Astrocyte (in vitro differentiated cells and primary cell): ENCODE measurements at regions not wholly inside any gene's neighbourhood (a gene's known extent, or its start where the extent isn't known, plus 50 kb on each side); places are given as distances from the start of the nearest gene placed in this dataset.

Experiments used
- DNase-seq: peaks from one replicate; pipeline ENCODE4 v3.0.0-alpha.2; 2010; ENCODE audit warnings: low read depth
- FAIRE-seq: peaks from 2 replicates; lab custom pipeline; 2011; peaks lifted over from hg19 to GRCh38; lab: Jason Lieb, UNC
- H2AFZ ChIP-seq: 2 replicates; pipeline ENCODE4 v1.6.0; 2012; ENCODE audit warnings: low read depth, low read length, inconsistent platforms
- H3K27ac ChIP-seq: 2 replicates; pipeline ENCODE4 v1.5.1; 2011; ENCODE audit warnings: low read depth, low read length, inconsistent platforms
- H3K27me3 ChIP-seq: 2 replicates; pipeline ENCODE4 v1.6.0; 2011; ENCODE audit warnings: low read length, inconsistent platforms; ENCODE audit not compliant: insufficient read depth
- H3K36me3 ChIP-seq: 2 replicates; pipeline ENCODE4 v1.5.1; 2011; ENCODE audit warnings: low read length, inconsistent platforms; ENCODE audit not compliant: insufficient read depth
- H3K4me1 ChIP-seq: 2 replicates; pipeline ENCODE4 v1.5.1; 2011; ENCODE audit warnings: low read length, inconsistent platforms; ENCODE audit not compliant: insufficient read depth
- H3K4me2 ChIP-seq: 2 replicates; pipeline ENCODE4 v1.6.0; 2012; ENCODE audit warnings: low read length, inconsistent platforms
- H3K4me3 ChIP-seq: 2 replicates; pipeline ENCODE4 v1.5.1; 2011; ENCODE audit warnings: low read depth, mild to moderate bottlenecking, low read length, inconsistent platforms; ENCODE audit not compliant: insufficient read depth
- H3K79me2 ChIP-seq: 2 replicates; pipeline ENCODE4 v1.6.0; 2012; ENCODE audit warnings: mild to moderate bottlenecking, low read length, inconsistent platforms; ENCODE audit not compliant: insufficient read depth
- H3K9ac ChIP-seq: 2 replicates; pipeline ENCODE4 v1.6.0; 2012; ENCODE audit warnings: mild to moderate bottlenecking, low read length, inconsistent platforms
- H3K9me3 ChIP-seq: 2 replicates; pipeline ENCODE4 v1.5.1; 2012; ENCODE audit warnings: low read depth, mild to moderate bottlenecking, low read length, inconsistent platforms; ENCODE audit not compliant: insufficient read depth
- H4K20me1 ChIP-seq: 2 replicates; pipeline ENCODE4 v1.6.0; 2012; ENCODE audit warnings: low read length, inconsistent platforms; ENCODE audit not compliant: insufficient read depth
- H3K27ac Mint-ChIP-seq: one replicate; pipeline ENCODE4 v1.8.0; 2021; ENCODE audit warnings: mild to moderate bottlenecking, mixed read lengths; ENCODE audit not compliant: unreplicated experiment
- H3K27me3 Mint-ChIP-seq: one replicate; pipeline ENCODE4 v1.8.0; 2021; ENCODE audit warnings: low read depth, mixed read lengths; ENCODE audit not compliant: unreplicated experiment
- H3K36me3 Mint-ChIP-seq: one replicate; pipeline ENCODE4 v1.8.0; 2021; ENCODE audit warnings: low read depth, mixed read lengths; ENCODE audit not compliant: unreplicated experiment
- H3K4me1 Mint-ChIP-seq: one replicate; pipeline ENCODE4 v1.8.0; 2021; ENCODE audit warnings: low read depth, mixed read lengths; ENCODE audit not compliant: unreplicated experiment
- H3K4me3 Mint-ChIP-seq: one replicate; pipeline ENCODE4 v1.8.0; 2021; ENCODE audit warnings: mild to moderate bottlenecking, moderate library complexity, mixed read lengths; ENCODE audit not compliant: unreplicated experiment
- H3K9me3 Mint-ChIP-seq: one replicate; pipeline ENCODE4 v1.8.0; 2021; ENCODE audit warnings: mild to moderate bottlenecking, mixed read lengths; ENCODE audit not compliant: unreplicated experiment
- CTCF ChIP-seq: IDR thresholded peaks from 2 replicates; pipeline ENCODE4 v1.5.1; 2011; ENCODE audit warnings: low read depth, mild to moderate bottlenecking, inconsistent platforms, low read length, moderate library complexity; ENCODE audit not compliant: insufficient read depth
- EZH2 ChIP-seq: IDR thresholded peaks from 2 replicates; pipeline ENCODE4 v1.6.1; 2012; ENCODE audit warnings: mild to moderate bottlenecking, low read length, inconsistent platforms; ENCODE audit not compliant: insufficient read depth

GRCh38 chr6:119845161-119845560 is 495.6 kb upstream of the MAN1A1 start:
- H2AFZ ChIP-seq = no peak overlapping the region
- no peak overlapping the region for H3K4me3 Mint-ChIP-seq
- FAIRE-seq = no peak

GRCh38 chr6:119844387-119844786 is 494.8 kb upstream of the MAN1A1 start:
- no peaks in the 10 kb centered on the region for H3K9me3 ChIP-seq
- Mint-ChIP-seq H3K27me3 (no peaks in the 10 kb centered on the region), H3K4me1 (no peaks in the 10 kb centered on the region), H3K36me3 (no peaks in the 10 kb centered on the region), H3K9me3 (no peaks in the 10 kb centered on the region), H3K27ac (no peak overlapping the region), H3K4me3 (no peak overlapping the region)
- no peak overlapping the region for H3K27ac ChIP-seq
- H3K4me3 ChIP-seq = no peak overlapping the region
- H3K9ac ChIP-seq = no peak overlapping the region
- no peaks in the 10 kb centered on the region for H3K4me1 ChIP-seq
- no peaks in the 10 kb centered on the region for H3K79me2 ChIP-seq
- no peak overlapping the region for H2AFZ ChIP-seq
- no peaks in the 10 kb centered on the region for H3K36me3 ChIP-seq
- H3K27me3 ChIP-seq = no peaks in the 10 kb centered on the region
- no peak overlapping the region for H3K4me2 ChIP-seq
- DNase-seq (no peak), FAIRE-seq (no peak)
- no peaks in the 10 kb centered on the region for H4K20me1 ChIP-seq
- TF ChIP-seq CTCF (no peak), EZH2 (no peak)

More at GRCh38 chr6:119845161-119845560, 495.6 kb upstream of the MAN1A1 start:
- no peaks in the 10 kb centered on the region for H3K36me3 Mint-ChIP-seq
- H3K4me1 Mint-ChIP-seq = no peaks in the 10 kb centered on the region
- no peak overlapping the region for H3K27ac Mint-ChIP-seq
- H3K9me3 ChIP-seq = no peaks in the 10 kb centered on the region
- H3K4me1 ChIP-seq = no peaks in the 10 kb centered on the region
- H3K27me3 Mint-ChIP-seq = no peaks in the 10 kb centered on the region
- H3K79me2 ChIP-seq = no peaks in the 10 kb centered on the region
- H3K4me3 ChIP-seq = no peak overlapping the region
- H3K36me3 ChIP-seq = no peaks in the 10 kb centered on the region
- no peaks in the 10 kb centered on the region for H3K9me3 Mint-ChIP-seq
- H3K9ac ChIP-seq = no peak overlapping the region
- DNase-seq = no peak
- H3K4me2 ChIP-seq = no peak overlapping the region
- H3K27me3 ChIP-seq = no peaks in the 10 kb centered on the region
- TF ChIP-seq EZH2 (no peak), CTCF (no peak)
- no peaks in the 10 kb centered on the region for H4K20me1 ChIP-seq
- no peak overlapping the region for H3K27ac ChIP-seq

- Mint-ChIP-seq H3K36me3 (no peaks in the 10 kb centered on the region), H3K4me3 (no peak overlapping the region), H3K27ac (no peak overlapping the region), H3K9me3 (no peaks in the 10 kb centered on the region), H3K27me3 (no peaks in the 10 kb centered on the region), H3K4me1 (no peaks in the 10 kb centered on the region)
- no peaks in the 10 kb centered on the region for H3K27me3 ChIP-seq
- no peaks in the 10 kb centered on the region for H4K20me1 ChIP-seq
- H3K36me3 ChIP-seq = no peaks in the 10 kb centered on the region
- no peaks in the 10 kb centered on the region for H3K9me3 ChIP-seq
- no peak overlapping the region for H3K9ac ChIP-seq
- H3K79me2 ChIP-seq = no peaks in the 10 kb centered on the region
- no peak for DNase-seq
- TF ChIP-seq CTCF (no peak), EZH2 (no peak)
- no peak overlapping the region for H2AFZ ChIP-seq
- no peak overlapping the region for H3K4me3 ChIP-seq
- H3K27ac ChIP-seq = no peak overlapping the region
- FAIRE-seq = no peak
- H3K4me1 ChIP-seq = no peaks in the 10 kb centered on the region
- H3K4me2 ChIP-seq = no peak overlapping the region
Measured at GRCh38 chr6:119842191-119842590, 492.6 kb upstream of the MAN1A1 start.
